NOMO-1 (cell line): ENCODE measurements at regions not wholly inside any gene's neighbourhood (a gene's known extent, or its start where the extent isn't known, plus 50 kb on each side); places are given as distances from the start of the nearest gene placed in this dataset.
A peak's percentile ranks its signal among the peaks of the same experiment; 100 is the strongest.

Experiments
- DNase-seq, 2 experiments: peaks; one replicate each; lab custom pipeline; 2025; ENCODE audit not compliant: unreplicated experiment in 2 of 2; lab: John Stamatoyannopoulos, UW

- no peak for DNase-seq
Measured at GRCh38 chr11:80082406-80082805, 641.6 kb upstream of the TENM4 start.

GRCh38 chr11:80077113-80077512, 636.3 kb upstream of the TENM4 start:
- DNase-seq: no peak

GRCh38 chr11:80074837-80075236, 634.0 kb upstream of the TENM4 start:
- DNase-seq: no peak

GRCh38 chr11:80066291-80066690, 625.5 kb upstream of the TENM4 start:
- DNase-seq: no peak

GRCh38 chr11:80065086-80065485, 624.3 kb upstream of the TENM4 start:
- DNase-seq: no peak

GRCh38 chr11:80061056-80061455, 620.2 kb upstream of the TENM4 start:
- DNase-seq: no peak

- DNase-seq: peak in 1 of 2 experiments; percentile 60
Measured at GRCh38 chr11:80054582-80055165, 613.8 kb upstream of the TENM4 start.

- DNase-seq: no peak
Measured at GRCh38 chr11:80048513-80048912, 607.7 kb upstream of the TENM4 start.

GRCh38 chr11:80041136-80042000, 600.5 kb upstream of the TENM4 start:
- DNase-seq: no peak

GRCh38 chr11:80034801-80035200, 594.0 kb upstream of the TENM4 start:
- DNase-seq: no peak

GRCh38 chr11:80031014-80031600, 590.3 kb upstream of the TENM4 start:
- no peak for DNase-seq

GRCh38 chr11:80028998-80029397, 588.2 kb upstream of the TENM4 start:
- DNase-seq: no peak

- no peak for DNase-seq
Measured at GRCh38 chr11:80024119-80024518, 583.3 kb upstream of the TENM4 start.

GRCh38 chr11:80023386-80023785, 582.6 kb upstream of the TENM4 start:
- no peak for DNase-seq

GRCh38 chr11:80010536-80010935, 569.7 kb upstream of the TENM4 start:
- DNase-seq: no peak

GRCh38 chr11:80009081-80009480, 568.3 kb upstream of the TENM4 start:
- no peak for DNase-seq

- DNase-seq: no peak
Measured at GRCh38 chr11:80007616-80008015, 566.8 kb upstream of the TENM4 start.

- DNase-seq: no peak
Measured at GRCh38 chr11:79990141-79990540, 549.3 kb upstream of the TENM4 start.

GRCh38 chr11:79982185-79982584, 541.4 kb upstream of the TENM4 start:
- no peak for DNase-seq

- DNase-seq: no peak
Measured at GRCh38 chr11:79980916-79981315, 540.1 kb upstream of the TENM4 start.

GRCh38 chr11:79973721-79974617, 533.1 kb upstream of the TENM4 start:
- no peak for DNase-seq
